ENCODE measurements at regions not wholly inside any gene's neighbourhood (a gene's known extent, or its start where the extent isn't known, plus 50 kb on each side); places are given as distances from the start of the nearest gene placed in this dataset.

DNA sequence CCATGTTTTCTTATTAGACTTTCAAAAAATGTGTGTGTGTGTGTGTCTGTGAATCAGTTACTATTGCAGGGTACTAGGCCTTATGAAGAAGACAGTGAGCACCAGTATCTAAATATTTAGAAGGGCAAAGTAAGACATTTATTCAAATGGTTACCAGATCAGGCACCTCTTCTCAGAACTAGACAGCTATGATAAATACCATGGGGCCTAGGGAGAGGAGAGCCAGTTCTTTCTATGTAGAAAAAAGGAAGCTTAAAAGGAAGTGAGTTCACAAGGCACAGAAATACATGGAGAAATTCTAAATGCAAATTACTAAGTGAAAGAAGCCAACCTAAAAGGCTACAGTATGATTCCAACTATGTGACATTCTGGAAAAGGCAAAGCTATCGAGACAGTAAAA, 261.3 kb downstream of the SOX11 start:
- intact Hi-C loops (cut with micrococcal nuclease): no loop called here

DNA sequence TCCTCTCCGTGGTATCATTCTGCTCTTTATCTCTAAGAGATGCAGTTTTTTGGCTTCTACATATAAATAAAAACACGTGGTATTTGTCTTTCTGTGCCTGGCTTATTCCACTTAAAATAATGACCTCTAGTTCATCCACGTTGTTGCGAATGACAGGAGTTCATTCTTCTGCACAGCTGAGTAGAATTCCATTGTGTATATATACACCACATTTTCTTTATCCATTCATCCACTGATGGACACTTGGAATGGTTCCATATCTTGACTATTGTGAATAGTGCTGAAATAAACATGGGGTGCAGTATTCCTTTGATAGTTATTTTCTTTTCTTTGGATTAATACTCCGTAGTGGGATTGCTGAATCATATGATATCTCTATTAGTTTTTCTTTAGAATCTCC, 262.3 kb downstream of the SOX11 start:
- intact Hi-C loops (cut with micrococcal nuclease): no loop called here

DNA sequence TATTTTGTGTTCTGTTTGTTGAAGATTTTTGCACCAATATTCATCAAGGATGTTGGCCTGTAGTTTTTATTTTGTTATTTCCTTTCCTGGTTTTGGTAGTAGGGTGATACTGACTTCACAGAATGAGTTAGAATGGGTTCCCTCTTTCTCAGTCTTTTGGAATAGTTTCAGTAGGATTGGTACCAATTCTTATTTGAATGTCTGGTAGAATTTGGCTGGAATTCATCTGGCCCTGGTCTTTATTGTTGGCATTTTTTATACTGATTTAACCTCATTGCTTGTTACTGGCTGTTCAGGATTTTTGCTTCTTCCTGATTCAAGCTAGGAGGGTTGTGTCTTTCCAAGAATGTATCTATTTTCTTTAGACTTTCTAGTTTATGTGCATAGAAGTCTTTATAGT, 263.7 kb downstream of the SOX11 start:
- intact Hi-C loops (cut with micrococcal nuclease): no loop called here

DNA sequence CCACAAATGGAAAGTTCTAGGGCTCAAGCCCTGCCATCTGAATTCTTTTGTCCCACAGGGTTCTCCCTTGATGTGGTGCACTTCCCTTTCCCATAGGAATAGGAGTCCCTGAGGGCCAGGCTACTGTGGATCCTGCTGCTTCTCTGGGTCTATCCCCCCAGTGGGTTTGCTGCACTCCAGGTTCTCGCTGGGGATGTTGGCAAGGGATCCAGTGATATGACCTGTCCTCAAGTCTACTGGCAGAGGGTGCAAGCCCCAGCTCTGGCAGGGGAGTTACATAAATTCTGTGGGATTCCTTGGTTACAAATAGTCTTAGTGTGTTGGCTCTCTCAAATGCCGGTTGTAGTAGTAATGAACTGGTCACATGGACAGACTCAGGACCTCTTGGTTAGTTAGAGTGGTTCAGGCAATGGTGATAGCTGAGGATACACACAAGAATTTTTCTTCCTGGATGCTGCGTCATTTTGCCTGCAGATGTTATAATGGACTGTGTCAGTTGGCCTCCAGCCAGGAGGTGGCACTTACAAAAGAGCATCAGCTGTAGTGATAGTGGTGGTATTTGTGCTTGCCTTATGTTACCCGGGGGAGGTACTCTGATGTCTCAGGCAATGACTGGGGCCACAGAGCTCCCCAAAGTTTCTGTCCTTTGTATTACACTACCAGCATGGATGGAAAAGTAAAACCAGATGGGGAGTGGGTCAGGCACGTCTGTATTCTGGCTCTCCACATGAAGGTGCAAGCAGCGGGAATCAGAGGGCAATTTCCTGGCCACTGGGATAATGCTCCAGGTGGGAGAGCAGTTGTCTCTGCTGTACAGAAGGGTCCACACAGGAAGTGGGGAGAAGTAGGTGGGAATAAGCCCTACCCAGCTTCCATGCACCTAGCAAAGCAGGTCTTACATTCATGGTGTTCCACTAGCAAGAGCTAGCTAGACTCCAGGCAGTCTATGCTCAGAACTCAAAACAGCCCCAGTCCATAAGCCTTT, 267.9 kb downstream of the SOX11 start:
- intact Hi-C loops (cut with micrococcal nuclease): no loop called here

DNA sequence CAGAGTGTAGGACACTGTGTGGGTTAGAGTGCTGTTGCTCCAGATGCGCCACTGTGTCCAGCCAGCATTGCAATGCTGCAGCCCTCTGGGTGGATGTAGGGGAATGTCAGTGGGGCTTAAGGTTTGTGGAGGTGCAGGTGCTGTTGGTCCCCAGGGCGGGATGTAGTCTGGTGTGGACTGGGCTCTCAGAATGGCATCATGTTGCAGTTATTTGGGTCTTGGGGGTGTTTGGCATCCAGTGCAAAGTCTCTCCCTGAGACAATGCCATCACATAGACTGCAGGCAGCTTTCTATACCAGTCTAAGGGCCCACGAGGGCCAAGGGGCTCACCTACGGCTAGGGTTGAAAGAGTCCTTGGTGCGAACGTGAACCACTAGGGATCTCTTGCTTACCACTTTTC, 275.3 kb downstream of the SOX11 start:
- intact Hi-C loops (cut with micrococcal nuclease): no loop called here

DNA sequence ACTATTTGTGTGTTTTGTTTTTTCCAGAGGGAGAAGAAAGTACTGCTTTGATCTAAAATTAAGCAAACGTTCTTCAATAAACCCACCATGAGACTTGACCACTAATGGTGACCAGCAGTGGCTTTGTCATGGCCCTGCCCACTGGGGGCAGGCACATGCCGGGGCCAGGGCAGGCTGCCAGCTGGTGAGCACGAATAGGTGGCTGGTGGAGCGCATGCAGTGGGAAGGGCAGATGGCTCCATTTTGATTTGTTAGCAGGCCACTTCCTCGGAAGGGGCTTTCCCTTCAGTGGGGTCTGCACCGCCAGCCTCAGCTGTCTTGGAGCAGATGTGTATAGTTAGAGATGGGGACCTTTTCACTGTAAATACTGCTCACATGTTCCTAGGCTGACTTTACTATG, 277.1 kb downstream of the SOX11 start:
- intact Hi-C loops (cut with micrococcal nuclease): no loop called here

DNA sequence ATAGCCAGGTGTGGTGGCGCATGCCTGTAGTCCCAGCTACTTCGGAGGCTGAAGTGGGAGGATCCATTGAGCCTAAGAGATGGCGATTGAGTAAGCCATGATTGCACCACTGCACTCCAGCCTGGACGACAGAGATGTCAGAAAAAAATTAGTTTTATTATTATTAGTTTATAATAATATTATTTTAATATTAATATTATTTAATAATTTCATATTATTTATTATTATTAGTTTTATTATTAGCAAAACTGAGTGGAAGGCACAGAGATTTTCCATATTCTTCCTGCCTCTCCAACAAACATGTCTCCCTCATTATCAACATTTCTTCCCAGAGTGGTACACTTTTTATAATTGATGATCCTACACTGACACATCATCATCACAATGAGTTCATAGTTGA, 278.2 kb downstream of the SOX11 start:
- intact Hi-C loops (cut with micrococcal nuclease): no loop called here

DNA sequence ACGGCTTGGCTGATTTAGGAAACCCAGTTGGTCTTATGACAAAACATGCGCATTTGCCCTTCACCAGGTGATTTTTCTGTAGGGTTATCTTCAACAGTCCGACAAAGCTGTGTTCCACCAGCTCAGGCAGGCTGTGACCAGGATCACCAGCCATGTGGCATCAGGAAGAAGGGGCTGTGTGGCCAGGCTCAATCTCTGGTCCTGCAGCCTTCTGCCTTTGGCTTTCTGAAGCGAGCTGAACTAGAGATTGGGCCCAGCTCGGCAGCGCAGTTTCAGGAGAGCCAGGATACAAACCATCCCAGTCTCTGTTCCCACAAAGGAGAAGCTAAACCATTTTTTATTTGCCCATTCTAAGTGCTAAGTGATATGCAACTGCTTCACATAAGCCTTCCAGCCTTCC, 282.3 kb downstream of the SOX11 start:
- intact Hi-C loops (cut with micrococcal nuclease): no loop called here

DNA sequence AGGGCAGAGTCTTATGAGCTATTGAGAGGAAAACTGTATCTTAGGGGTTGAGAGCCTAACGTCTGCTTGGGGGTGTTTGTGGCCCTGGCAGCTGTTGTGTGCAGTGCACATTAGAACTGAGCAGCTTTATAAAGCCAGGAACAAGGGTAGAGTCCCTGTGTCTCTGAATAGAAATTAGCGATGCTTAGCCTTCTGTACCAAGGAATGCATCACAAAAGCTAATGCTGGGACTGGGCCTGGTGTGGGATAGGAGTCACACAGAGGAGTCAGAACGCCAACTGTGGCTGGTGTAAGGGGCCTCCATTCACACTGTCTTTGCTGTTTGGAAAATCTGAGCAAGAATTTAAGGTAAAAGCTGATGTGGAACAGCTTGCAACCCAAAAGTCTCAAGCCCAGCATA, 283.2 kb downstream of the SOX11 start:
- intact Hi-C loops (cut with micrococcal nuclease): no loop called here

DNA sequence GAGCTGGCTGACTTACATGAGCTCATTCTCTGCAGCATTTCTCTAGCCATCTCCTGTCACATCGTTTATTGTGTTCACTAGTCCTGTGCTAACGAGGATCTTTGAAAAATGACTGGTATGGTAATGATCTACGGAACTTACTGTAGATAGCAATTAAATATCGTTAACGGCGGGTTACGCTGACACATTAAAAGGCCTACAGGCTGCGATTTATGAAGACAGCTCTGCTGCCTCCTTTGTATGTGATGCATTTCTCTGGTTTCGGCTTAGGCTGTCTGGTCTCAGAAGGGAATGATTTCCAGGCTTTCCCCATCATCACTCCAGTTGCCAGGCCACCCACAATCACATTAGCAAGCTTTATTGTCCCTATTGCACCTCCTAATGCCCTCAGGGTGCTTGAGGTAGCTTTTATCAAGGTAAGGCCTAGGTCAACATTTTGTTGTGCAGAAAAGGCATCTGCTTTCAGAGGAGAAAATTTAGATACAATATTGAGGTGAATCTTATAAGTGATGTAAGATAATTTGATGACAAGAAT, 284.4 kb downstream of the SOX11 start:
- intact Hi-C loops (cut with micrococcal nuclease): no loop called here

DNA sequence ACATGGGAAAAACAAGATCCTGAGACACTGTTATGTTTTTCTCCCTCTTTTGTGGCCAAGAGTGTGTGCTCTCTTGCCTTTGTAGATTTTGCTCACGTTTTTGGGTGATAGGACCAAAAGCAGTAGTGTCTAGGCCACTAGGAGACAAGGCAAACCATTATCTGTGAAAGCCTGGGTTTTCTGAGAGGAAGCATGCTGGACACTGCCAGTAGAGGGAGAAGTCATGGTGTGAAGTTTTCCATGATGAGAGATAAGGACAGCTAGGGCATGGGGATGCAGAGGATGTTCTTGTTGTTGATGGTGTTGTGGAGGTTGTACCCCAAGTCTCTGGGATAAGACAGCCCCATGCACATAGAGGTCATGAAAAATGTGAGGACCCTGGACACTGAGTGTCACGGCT, 285.3 kb downstream of the SOX11 start:
- intact Hi-C loops (cut with micrococcal nuclease): no loop called here

DNA sequence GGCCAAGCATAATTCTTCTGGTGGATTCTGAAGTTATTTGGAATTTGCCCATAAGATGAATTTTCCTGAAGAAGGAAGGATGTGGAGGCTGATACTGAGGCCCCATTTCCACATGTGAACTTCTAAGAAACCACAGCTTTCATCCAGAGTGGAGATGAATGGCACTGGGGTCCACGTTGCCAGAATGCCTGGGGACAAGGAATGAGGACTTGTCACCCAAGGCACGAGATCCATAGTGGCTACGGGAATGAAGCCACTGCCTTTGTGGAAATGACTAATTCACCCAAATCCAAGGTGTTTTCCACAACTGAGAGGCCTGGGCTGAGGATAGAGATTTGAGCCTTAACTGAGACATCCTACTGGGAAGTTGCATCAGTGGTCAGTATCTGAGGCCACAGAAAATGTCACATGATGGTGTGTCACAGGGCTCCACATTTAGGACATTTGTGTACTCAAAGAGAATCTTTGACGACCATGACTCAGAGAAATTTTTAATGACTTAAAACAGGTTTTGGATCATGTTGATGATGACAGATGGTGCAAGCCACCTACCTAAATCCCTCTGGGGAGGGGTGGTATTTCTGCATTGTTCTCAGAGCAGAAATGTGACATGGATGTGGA, 286.1 kb downstream of the SOX11 start:
- intact Hi-C loops (cut with micrococcal nuclease): no loop called here

DNA sequence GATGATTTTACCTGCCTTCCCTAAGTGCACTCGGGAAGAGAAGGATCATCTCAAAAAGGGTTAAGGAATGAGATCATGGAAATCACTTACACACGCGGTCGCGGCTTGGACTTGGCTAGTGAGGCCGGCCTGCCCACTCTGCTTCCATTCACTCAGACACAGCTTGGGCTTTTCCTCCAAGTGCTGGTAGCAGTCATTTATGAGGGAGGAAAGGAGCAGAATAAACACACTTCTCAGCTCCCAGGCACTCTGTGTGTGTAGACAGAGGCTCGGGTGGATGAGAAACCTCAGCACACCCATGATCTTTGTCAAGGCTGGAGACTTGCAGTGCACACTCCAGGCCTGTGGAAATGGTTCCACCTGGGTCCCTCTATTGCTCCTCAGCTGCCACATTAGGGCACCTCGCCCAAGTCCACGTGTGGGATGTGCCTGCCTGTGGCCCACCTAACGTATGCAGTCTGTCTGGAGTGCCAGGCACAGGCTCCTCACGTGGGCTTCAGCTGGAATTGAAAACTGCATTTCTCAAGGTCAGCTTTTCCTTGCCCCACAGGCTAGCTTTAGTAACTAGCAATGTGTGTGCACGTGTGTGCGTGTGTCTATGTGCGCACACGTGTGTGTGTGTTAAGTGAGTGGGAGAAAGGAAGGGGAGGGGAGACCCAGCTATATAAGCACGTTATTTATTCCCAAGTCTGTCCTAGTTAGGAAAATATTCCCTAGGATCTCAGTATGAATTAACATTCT, 288.4 kb downstream of the SOX11 start:
- intact Hi-C loops (cut with micrococcal nuclease): no loop called here

DNA sequence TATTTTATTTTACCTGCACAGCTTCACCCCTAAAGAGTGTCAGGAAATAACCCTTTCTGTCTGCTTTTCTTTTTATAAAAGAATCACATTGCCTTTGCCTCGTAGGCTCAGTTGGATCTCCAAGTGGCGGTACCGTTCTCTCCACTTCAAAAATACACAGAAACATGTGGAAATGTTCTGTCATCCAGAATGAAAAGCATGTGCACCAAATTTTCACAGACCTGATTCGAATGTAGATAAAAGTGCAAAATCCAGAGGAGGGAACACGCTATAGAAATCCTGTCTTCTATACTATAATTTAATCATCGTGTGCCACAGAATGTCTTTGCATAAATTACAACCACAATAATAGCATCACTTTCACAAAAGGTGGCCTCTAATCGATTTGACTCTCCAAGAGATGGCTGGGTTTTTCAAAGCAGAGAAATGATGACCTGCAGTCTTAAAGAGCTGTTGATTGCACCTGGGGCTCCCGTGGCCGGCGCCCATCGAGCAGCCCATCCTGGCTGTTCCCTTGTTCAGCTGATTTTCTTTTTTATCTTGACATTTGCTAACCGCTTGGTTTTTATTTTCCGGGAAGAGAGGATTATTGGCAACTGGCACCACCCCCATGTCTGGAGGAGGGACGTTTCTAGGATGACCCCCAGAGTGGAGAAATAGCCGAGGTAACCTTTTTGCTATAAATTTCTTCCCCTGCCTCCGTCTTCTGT, 290.2 kb downstream of the SOX11 start:
- intact Hi-C loops (cut with micrococcal nuclease): no loop called here

DNA sequence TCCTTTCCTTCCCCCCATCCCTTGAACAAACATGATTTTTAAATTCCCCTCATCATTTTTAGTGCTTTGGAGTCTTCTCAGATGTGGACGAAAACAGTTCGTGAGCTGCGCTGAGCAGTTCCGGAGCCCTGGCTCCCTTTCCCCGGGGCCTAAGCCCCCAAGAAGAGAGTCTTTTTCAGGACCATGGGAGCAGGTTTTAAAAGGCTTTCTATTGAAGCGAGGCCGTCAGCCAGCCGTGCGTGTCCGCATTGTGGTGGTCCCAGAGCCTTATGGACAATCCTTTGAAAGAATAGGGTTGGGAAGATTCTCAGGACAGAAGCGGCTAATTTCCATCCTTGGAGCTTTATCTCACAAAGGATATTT, 290.7 kb downstream of the SOX11 start:
- intact Hi-C loops (cut with micrococcal nuclease): no loop called here

DNA sequence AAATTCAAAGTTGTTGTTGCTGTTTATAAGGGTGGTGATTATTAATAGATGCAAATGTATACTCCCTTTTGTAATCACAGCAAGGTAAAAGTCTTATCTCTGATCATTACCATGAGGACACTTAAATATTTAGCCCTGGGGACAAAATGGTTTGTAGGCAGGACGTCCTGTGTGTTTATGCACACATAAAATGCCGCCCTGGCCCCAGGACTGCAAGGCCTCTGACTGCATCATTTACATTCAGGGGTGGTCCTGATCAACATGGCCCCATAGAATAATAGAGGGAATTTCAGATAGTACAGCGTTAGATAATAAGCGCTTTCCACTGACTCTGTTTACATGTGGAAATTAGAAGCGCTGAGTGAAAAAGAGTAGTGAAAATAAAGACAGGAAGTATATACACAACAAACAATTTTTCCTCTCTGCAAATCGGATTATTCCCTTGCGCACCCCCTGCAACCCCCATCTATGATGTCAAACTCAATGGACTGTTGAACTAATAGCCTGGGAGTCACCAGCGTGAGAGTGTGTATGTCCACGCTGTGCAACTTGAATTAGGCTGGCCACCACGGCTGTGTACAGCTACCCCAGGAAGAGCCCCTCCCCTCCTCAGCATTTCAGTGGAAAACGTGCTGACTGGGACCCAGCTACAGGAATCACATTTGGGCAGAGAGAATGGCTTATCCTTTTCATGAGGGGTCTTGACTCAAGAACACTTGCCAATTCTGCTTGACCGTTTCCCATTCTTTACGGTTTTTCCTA, 291.5 kb downstream of the SOX11 start:
- intact Hi-C loops (cut with micrococcal nuclease): no loop called here

DNA sequence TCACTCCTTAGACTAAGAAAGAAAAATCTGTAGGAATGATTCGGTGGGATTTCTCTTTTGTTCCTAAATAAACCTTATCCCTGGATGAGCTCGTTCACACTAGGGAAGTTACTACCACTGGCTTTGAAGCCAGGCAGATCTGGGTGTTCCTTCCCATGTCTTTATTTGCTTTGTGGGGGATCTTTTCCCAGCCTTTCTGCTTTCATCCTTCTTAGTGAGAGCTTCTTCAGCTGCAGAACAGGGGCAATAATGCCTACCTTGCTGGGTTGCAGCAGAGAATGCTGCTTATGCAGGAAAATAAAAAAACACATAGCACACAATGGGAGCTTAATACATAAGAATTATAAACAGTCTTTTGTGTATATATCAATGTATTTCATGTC, 292.1 kb downstream of the SOX11 start:
- intact Hi-C loops (cut with micrococcal nuclease): no loop called here

DNA sequence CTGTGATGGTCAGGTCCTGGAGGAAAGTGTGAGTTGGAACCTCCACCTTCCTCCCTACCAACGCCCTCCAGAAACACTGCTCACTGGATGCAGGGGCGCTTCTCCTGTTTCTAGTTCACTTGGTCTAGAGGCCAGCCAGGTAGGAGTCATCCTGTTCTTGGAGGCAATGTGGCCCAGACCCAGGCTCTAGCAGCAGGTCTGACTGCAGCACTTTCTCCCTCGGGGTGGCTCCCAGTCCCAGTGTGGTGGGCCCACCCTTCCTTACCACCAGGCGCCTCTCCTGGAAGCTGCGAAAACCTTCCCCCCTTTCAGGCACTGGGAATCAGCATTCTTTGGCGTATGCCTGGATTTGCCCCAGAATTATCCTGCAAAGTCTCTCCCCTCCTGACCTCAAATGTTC, 292.8 kb downstream of the SOX11 start:
- intact Hi-C loops (cut with micrococcal nuclease): no loop called here

DNA sequence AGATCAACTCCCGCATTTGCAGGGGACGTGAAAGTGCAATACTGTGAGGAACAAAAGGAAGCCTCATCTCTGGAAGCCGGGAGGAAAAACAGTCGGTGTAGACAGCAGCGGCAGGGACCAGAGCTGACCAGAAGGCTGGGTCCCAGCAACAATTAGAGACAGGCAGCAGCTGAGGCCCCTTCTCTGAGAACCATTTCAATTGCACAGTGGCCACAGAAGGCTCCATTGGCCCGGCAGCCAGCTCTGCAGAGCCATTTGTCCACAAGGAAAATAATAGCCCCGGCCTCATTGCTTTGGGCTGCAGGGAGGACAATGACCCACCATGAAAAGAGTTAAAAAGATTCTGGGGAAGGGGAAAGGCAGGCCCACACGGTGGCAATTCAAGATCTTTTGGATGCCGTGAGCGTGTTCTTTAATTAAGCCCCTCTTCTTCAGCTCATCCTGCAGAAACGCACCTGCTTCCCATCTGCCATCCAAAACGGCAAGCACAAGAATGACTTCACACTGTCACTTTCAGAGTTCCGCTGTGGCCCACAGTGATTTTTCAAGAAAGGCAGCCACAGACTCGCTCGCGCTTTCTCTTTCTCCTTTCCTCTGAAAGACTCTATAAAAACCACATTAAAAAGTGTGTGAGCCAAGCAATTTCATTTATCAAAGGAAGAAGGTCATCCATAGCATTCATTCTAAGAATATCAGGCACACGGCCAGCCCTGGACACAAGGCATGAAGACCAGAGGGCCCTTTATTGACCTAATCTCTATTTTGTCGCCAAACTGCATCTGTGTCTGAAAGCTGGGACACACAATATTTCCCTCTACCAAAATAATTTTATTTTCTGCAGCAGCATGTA, 293.6 kb downstream of the SOX11 start:
- intact Hi-C loops (cut with micrococcal nuclease): no loop called here
